ENCODE measurements at regions not wholly inside any gene's neighbourhood (a gene's known extent, or its start where the extent isn't known, plus 50 kb on each side); places are given as distances from the start of the nearest gene placed in this dataset.

DNA sequence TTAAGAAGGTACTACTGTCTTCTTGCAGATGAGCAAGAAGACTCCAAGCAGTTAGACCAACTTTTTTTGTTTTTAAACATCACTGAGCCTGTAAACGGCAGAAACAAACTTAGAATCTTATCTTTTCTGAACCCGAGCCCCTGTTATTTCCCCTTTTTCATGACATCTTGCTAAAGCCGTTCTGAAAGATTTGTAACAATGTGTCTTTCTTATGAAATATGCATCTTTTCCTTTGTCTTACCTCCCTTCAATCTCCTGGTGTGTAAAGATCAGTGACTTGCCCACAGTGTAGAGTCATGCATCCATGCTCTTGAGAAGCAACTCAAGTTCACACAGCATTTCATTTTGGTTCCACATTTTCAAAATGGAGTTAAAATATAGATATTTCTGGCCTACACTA is 288.8 kb upstream of the CELF4 start:
- TF ChIP-seq, protein P1, sequence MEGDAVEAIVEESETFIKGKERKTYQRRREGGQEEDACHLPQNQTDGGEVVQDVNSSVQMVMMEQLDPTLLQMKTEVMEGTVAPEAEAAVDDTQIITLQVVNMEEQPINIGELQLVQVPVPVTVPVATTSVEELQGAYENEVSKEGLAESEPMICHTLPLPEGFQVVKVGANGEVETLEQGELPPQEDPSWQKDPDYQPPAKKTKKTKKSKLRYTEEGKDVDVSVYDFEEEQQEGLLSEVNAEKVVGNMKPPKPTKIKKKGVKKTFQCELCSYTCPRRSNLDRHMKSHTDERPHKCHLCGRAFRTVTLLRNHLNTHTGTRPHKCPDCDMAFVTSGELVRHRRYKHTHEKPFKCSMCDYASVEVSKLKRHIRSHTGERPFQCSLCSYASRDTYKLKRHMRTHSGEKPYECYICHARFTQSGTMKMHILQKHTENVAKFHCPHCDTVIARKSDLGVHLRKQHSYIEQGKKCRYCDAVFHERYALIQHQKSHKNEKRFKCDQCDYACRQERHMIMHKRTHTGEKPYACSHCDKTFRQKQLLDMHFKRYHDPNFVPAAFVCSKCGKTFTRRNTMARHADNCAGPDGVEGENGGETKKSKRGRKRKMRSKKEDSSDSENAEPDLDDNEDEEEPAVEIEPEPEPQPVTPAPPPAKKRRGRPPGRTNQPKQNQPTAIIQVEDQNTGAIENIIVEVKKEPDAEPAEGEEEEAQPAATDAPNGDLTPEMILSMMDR (IDR thresholded peaks at IDR 0.05; ENCODE audit: insufficient read depth, low read depth, low read length): no peak
- TF ChIP-seq EZH2 (IDR thresholded peaks at IDR 0.05; ENCODE audit: insufficient read depth, low read length): no peak
